Activated T-helper 1 cell treated with anti-CD3 and anti-CD28 coated beads, Interleukin-12 subunit alpha, Interleukin-12 subunit beta, Interleukin-2, Interleukin-4 antibody, amounts not matched to agents 30 ng/mL and 10 ng/mL and 1 ng/mL, durations not matched to agents 14 hours and 24 hours and 36 hours (primary cell): ENCODE measurements at regions not wholly inside any gene's neighbourhood (a gene's known extent, or its start where the extent isn't known, plus 50 kb on each side); places are given as distances from the start of the nearest gene placed in this dataset.

ENCODE experiments used
- DNase-seq: peaks from one replicate; pipeline ENCODE4 v3.0.0; 2021; ENCODE audit warnings: low spot score
- H3K27ac Mint-ChIP-seq: one replicate; pipeline ENCODE4 v1.8.0; 2021; ENCODE audit warnings: mild to moderate bottlenecking, mixed read lengths
- H3K27me3 Mint-ChIP-seq: one replicate; pipeline ENCODE4 v1.8.0; 2022; ENCODE audit warnings: mild to moderate bottlenecking, moderate library complexity, mixed read lengths; ENCODE audit not compliant: insufficient read depth
- H3K36me3 Mint-ChIP-seq: one replicate; pipeline ENCODE4 v1.8.0; 2021; ENCODE audit warnings: low read depth, mixed read lengths
- H3K4me1 Mint-ChIP-seq: one replicate; pipeline ENCODE4 v1.8.0; 2021; ENCODE audit warnings: low read depth, mixed read lengths
- H3K4me3 Mint-ChIP-seq: one replicate; pipeline ENCODE4 v1.8.0; 2021; ENCODE audit warnings: mild to moderate bottlenecking, moderate library complexity, mixed read lengths
- H3K9me3 Mint-ChIP-seq: one replicate; pipeline ENCODE4 v1.8.0; 2021; ENCODE audit warnings: mixed read lengths
- intact Hi-C: fragments of 100-400 bp; cut with micrococcal nuclease; formaldehyde crosslinking; loops from one replicate; pipeline ENCODE4 v1.15.1; 2024

DNA sequence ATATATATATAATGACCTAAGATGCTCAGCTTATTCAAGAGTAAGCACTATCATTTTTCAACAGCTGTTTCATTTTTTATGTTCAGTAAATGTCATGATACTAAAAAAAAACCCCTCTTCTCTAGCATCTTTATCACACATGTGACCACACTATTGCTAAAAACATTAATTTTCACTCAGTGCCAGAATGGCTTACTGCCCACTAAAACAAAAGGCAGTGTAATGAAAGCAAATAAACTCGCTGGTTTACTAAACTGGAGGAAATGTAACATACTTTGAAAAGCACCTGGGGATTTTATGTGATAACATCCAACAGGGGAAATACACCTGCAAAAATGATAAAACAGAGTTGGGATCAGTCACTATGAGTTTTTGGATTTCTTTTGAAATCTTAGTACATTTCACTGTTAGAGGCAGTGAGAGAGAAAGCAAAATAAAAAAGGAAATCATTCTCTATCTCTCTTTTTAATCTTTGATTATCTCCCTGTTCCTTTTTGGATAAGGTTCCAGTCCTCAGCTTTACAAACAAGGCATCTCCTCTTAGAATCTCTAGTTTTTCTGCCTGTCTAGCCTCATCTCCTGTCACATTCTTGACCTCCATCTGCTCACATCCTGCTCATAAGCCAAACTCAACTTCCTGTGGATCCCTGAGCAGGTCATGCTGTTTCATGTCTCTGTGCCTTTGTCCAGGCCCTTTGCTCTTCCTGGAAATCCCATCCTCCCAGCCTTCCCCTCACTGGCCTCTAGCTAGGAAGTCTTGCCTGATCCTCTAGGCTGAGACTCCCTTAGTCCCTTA lies 338.0 kb downstream of the MAN2A1 start:
- Mint-ChIP-seq H3K4me3 (no peak overlapping the region), H3K36me3 (peaks cover 2% of the 10 kb centered on the region), H3K27me3 (no peaks in the 10 kb centered on the region), H3K9me3 (peaks cover 4% of the 10 kb centered on the region), H3K27ac (no peak overlapping the region), H3K4me1 (peaks cover 10% of the 10 kb centered on the region)
- no peak for DNase-seq
- intact Hi-C loops, result no loop called here

DNA sequence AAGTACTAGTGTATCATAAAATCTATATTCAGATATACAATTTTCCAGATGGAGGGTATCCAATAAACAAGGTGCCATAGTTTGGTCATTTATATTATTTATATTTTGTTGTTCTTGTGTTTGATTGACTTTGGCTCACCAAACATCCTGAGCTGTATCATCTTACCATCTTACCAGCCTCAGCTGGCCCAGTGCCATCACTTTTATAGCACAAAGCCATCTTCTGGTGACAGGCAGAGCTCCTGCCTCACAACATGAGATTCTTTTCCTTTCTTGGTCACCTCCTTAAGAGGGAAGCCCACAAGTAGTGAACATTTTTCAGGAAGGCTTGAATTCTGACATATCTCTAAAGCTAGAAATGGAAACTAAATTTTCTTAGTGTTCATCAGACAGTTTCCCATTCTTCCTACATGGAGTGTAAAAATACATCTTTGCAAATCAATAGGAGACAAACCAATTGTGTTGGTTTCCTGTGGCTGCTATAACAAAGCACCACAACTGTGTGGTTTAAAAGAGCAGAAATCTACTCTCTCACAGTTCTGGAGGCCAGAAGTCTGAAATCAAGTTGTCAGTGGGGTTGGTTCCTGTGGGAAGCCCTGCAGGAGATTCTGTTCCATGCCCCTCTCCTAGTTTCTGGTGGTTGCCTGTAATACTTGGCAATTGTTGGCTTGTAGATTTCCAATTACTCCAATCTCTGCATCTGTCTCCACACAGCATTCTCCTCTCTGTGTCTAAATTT lies 341.8 kb downstream of the MAN2A1 start:
- no peak for DNase-seq
- Mint-ChIP-seq H3K4me1 (peaks cover 10% of the 10 kb centered on the region), H3K36me3 (no peaks in the 10 kb centered on the region), H3K27ac (no peak overlapping the region), H3K27me3 (peaks cover 2% of the 10 kb centered on the region), H3K9me3 (no peaks in the 10 kb centered on the region), H3K4me3 (no peak overlapping the region)
- intact Hi-C loops, result no loop called here

DNA sequence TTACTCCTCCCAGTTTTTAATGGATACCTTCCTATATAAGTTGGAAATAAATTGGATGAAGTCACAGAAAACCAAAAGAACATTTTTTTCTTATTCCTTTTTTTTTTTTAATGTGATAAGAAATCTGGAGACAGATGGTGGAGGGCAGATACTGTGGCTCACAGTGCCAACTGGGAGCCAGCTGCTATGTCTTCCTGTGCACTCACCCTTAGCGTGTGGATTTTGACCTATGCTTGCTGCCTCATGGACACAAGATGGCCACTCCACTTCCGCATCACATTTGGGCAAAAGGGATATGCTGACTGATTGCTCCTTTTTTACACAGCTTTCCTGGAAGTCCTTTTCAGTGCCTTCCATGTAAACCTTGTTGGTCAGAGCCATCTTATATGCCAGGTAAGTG lies 342.6 kb downstream of the MAN2A1 start:
- no peak overlapping the region for H3K4me3 Mint-ChIP-seq
- H3K36me3 Mint-ChIP-seq, result no peaks in the 10 kb centered on the region
- DNase-seq, result no peak
- intact Hi-C loops, result no loop called here
- no peak overlapping the region for H3K27ac Mint-ChIP-seq
- H3K9me3 Mint-ChIP-seq, result no peaks in the 10 kb centered on the region
- H3K27me3 Mint-ChIP-seq, result peaks cover 2% of the 10 kb centered on the region
- H3K4me1 Mint-ChIP-seq, result peaks cover 10% of the 10 kb centered on the region

DNA sequence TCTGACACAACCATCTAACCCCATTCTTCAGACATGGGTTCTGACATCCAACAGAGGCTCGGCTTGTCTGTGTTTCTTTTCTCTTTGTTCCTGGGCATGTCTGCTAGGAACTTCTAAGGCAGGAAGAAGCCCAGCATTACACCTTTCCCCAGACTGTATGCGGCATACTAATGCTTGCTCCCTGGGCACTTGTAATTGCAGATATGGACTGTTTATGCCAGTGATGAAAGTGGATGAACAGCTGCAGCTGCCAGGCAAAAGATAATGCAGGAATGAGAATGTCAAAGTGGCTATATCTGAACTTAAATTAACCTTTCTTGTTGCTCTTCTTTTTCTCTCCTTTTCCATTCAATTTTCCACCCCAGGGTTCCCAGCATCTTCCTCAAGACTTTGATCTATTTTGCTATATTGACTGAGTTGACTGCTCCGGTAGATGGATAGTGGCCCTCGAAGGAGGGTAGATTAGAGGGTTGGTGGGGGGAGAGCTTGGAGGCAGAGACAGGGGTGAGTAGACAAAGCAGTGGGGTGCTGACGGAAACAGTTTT lies 344.4 kb downstream of the MAN2A1 start:
- H3K4me1 Mint-ChIP-seq, result no peaks in the 10 kb centered on the region
- H3K4me3 Mint-ChIP-seq, result no peak overlapping the region
- intact Hi-C loops, result no loop called here
- no peak overlapping the region for H3K27ac Mint-ChIP-seq
- DNase-seq, result no peak
- H3K9me3 Mint-ChIP-seq, result no peaks in the 10 kb centered on the region
- H3K27me3 Mint-ChIP-seq, result peaks cover 2% of the 10 kb centered on the region
- no peaks in the 10 kb centered on the region for H3K36me3 Mint-ChIP-seq

DNA sequence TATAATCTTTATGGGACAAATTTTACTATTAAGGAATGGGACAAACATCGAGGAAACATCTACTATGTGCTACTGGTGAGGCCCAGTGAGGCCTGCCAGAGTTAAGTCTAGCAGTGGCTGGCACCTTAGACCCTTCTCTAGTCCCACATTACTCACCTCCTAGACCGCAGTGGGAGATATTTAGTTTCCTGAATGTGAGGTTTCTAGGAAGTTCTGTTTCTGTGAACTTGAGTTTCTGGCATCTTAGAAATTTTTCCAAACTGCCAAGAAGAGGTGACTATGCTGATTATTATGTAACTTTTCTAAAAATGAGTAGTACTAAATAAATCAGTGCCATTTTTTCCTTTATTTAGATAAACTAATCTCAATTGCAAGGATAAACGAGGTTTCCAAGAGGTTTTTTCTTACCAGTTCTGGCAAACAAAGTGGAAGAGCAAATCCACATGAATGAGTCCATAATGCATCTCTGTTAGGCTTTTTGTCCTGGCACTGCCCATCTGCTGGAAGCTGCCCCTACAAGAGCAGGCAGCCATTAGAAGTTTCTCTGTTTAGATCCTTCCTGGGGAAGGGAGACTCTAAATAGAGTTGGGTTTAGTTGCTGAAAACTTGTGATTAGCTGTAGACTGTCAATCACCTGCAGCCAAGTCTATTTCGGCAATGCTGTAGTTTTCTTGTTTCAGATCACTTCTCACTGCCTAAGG lies 348.7 kb downstream of the MAN2A1 start:
- intact Hi-C loops, result no loop called here
- Mint-ChIP-seq H3K27ac (no peak overlapping the region), H3K27me3 (peaks cover 3% of the 10 kb centered on the region), H3K4me3 (no peak overlapping the region), H3K9me3 (peaks cover 29% of the 10 kb centered on the region), H3K4me1 (peaks cover 6% of the 10 kb centered on the region), H3K36me3 (peaks cover 2% of the 10 kb centered on the region)
- DNase-seq, result no peak

DNA sequence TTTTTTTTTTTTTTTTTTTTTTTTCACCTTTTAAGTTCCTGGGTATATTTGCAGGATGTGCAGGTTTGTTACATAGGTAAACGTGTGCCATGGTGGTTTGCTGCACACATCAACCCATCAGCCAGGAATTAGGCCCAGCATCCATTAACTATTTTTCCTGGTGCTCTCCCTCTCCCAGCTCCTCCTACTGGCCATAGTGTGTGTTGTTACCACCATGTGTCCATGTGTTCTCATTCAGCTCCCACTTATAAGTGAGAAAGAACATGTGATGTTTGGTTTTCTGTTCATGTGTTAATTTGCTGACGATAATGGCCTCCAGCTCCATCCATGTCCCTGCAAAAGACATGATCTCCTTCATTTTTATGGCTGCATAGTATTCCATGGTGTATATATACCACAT lies 350.5 kb downstream of the MAN2A1 start:
- H3K9me3 Mint-ChIP-seq, result peaks cover 46% of the 10 kb centered on the region

DNA sequence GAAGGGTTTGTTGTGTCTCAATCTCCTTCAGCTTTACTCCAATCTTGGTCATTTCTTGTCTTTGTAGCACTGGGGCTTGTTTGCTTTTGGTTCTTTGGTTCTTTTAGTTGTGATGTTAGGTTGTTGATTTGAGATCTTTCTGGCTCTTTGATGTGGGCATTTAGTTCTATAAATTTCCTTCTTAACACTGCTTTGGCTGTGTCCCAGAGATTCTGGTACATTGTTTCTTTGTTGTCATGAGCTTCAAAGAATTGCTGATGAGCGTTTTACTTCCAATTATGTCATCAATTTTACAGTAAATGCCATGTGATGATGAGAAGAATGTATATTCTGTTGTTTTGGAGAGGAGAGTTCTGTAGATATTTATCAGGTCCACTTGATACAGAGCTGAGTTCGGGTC lies 353.3 kb downstream of the MAN2A1 start:
- intact Hi-C loops, result loop anchor here (10.0 kb wide), 1 partner anchor 582 kb away; no protein-coding TSS in a partner anchor
- Mint-ChIP-seq H3K36me3 (peaks cover 5% of the 10 kb centered on the region), H3K4me1 (peaks cover 10% of the 10 kb centered on the region), H3K9me3 (peaks cover 52% of the 10 kb centered on the region), H3K27ac (no peak overlapping the region), H3K4me3 (no peak overlapping the region), H3K27me3 (peaks cover 4% of the 10 kb centered on the region)
- DNase-seq, result no peak

More for the DNA sequence above, 350.5 kb downstream of the MAN2A1 start:
- Mint-ChIP-seq H3K27ac (no peak overlapping the region), H3K27me3 (peaks cover 3% of the 10 kb centered on the region), H3K36me3 (peaks cover 5% of the 10 kb centered on the region), H3K4me1 (peaks cover 10% of the 10 kb centered on the region), H3K4me3 (no peak overlapping the region)
- no peak for DNase-seq
- intact Hi-C loops, result loop anchor here (10.0 kb wide), 1 partner anchor 585 kb away; no protein-coding TSS in a partner anchor

DNA sequence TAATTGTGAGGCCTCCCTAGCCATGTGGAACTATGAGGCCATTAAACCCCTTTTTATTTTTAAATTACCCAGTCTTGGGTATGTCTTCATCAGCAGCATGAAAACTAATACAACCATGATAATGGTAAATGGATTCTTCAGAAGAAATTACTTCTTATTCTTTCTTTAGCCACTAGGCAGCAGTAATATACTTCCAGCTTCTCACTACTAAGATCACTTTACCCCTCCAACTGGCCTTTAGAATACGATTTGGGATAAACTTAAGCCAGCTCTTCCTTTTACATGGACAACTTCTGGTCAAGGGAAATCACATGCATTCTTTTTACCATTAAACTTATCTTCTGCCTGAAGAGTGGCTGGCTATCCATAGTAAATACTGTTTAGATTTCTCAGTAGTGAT lies 355.4 kb downstream of the MAN2A1 start:
- H3K4me1 Mint-ChIP-seq, result peaks cover 10% of the 10 kb centered on the region
- peaks cover 4% of the 10 kb centered on the region for H3K27me3 Mint-ChIP-seq
- peaks cover 48% of the 10 kb centered on the region for H3K9me3 Mint-ChIP-seq
- no peak for DNase-seq
- no peak overlapping the region for H3K4me3 Mint-ChIP-seq
- intact Hi-C loops, result loop anchor here (10.0 kb wide), 1 partner anchor 580 kb away; no protein-coding TSS in a partner anchor
- peaks cover 5% of the 10 kb centered on the region for H3K36me3 Mint-ChIP-seq
- H3K27ac Mint-ChIP-seq, result no peak overlapping the region

DNA sequence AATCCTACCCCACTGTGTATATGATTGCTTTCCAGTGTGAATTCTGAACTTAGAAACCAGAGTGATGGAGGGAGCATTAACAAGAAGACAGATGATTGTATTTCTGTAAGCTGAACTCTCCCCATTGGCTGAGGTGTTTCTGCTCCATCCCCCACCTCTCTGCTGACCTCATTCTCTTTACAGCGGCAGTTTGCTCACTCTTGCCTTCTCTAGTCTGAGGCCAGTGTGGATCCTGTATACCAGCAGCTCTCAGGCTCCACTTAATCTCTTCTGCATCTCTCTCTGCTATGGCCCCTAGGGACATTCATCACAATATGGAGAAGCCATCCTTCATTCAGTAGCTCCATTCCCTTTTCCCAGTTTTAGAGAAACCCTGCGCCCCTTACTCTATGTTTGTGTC lies 358.8 kb downstream of the MAN2A1 start:
- no peak for DNase-seq
- peaks cover 2% of the 10 kb centered on the region for H3K27me3 Mint-ChIP-seq
- no peak overlapping the region for H3K4me3 Mint-ChIP-seq
- peaks cover 23% of the 10 kb centered on the region for H3K9me3 Mint-ChIP-seq
- peaks cover 3% of the 10 kb centered on the region for H3K36me3 Mint-ChIP-seq
- no peak overlapping the region for H3K27ac Mint-ChIP-seq
- intact Hi-C loops, result loop anchor here (10.0 kb wide), 1 partner anchor 576 kb away; no protein-coding TSS in a partner anchor
- H3K4me1 Mint-ChIP-seq, result peaks cover 5% of the 10 kb centered on the region

DNA sequence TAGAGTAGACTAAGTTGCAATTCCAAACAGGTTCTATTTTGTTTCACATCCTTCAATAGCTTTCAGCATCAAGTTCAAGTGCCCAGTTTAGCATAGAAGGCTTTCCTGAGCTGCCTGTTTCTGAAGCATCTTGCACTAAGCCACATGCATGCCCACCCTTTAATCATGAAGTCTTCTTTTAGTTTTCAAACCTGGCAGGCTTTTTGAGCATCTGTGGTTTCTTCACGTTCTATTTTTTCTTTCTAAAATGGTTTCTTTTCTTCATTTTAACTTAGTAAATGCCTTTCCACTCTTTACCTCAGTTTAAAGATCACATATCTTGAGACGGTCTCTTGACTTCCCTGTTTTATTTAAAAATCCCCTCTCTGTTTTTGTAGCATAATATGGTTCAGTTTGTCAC lies 360.1 kb downstream of the MAN2A1 start:
- peaks cover 15% of the 10 kb centered on the region for H3K4me1 Mint-ChIP-seq
- no peak overlapping the region for H3K4me3 Mint-ChIP-seq
- no peaks in the 10 kb centered on the region for H3K36me3 Mint-ChIP-seq
- H3K27me3 Mint-ChIP-seq, result peaks cover 2% of the 10 kb centered on the region
- peaks cover 10% of the 10 kb centered on the region for H3K9me3 Mint-ChIP-seq
- H3K27ac Mint-ChIP-seq, result no peak overlapping the region
- intact Hi-C loops, result loop anchor here (5.0 to 10.0 kb wide), 3 partner anchors 128 to 575 kb away; no protein-coding TSS in a partner anchor
- DNase-seq, result no peak

DNA sequence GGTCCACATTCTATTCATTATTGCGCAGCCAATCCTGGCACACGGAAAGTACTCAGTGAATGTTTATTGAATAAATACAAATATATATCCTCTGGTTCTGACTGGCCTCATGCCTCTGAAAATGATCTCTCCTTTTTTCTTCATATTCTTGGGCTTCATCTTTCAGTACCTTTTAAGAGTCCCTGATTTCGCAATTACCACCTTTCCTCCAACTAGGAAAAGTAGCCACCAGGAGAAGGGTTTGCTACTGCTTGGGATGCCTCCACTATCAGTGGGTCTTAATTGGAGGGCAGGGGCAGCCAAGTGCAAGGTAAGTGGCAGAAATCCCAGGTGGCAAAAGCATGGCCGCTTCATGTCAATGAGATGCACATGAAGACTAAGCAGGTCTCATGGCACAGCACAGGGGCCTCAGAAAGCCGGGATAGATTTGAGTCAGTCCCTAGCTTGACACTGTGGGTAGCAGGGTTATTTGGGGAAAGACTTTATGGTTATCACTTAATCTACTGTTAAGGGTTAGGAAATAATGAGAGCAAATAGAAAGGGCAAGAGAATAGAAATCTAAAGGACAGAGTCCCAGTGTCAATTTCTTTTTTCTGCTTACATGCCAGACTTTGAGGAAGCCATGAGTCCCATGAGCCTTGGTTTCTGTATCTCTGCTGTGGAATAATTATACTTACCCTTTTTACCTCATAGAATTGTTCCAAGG lies 361.1 kb downstream of the MAN2A1 start:
- H3K4me3 Mint-ChIP-seq, result no peak overlapping the region
- intact Hi-C loops, result loop anchor here (5.0 to 10.0 kb wide), 2 partner anchors 128 to 196 kb away; no protein-coding TSS in a partner anchor
- no peak overlapping the region for H3K27ac Mint-ChIP-seq
- H3K4me1 Mint-ChIP-seq, result peaks cover 25% of the 10 kb centered on the region
- H3K36me3 Mint-ChIP-seq, result no peaks in the 10 kb centered on the region
- peaks cover 2% of the 10 kb centered on the region for H3K27me3 Mint-ChIP-seq
- H3K9me3 Mint-ChIP-seq, result no peaks in the 10 kb centered on the region
- no peak for DNase-seq

DNA sequence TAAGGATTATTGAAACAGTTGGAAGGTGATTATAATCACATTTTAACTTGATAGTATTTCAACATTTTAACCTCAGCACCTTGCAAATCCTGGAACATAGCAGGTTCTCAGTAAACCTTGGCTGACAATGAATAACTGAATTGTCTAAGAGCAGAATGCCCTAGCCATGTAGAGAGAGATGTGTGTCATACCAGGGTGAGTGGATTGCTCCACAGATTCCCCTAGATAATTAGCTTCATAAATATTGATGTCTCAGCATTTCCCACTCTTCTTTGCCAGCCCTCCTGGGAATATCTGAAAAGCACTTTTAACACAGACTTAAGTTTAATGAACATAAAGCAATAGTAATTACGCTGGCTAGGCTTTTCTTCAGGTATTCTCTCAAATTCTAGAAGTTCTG lies 363.5 kb downstream of the MAN2A1 start:
- no peaks in the 10 kb centered on the region for H3K36me3 Mint-ChIP-seq

More for the DNA sequence above, 363.5 kb downstream of the MAN2A1 start:
- no peak overlapping the region for H3K27ac Mint-ChIP-seq
- H3K9me3 Mint-ChIP-seq, result no peaks in the 10 kb centered on the region
- intact Hi-C loops, result loop anchor here (5.0 to 10.0 kb wide), 2 partner anchors 131 to 198 kb away; no protein-coding TSS in a partner anchor
- H3K4me1 Mint-ChIP-seq, result peaks cover 27% of the 10 kb centered on the region
- H3K27me3 Mint-ChIP-seq, result no peaks in the 10 kb centered on the region
- H3K4me3 Mint-ChIP-seq, result no peak overlapping the region
- DNase-seq, result no peak
